ENCODE measurements at regions not wholly inside any gene's neighbourhood (a gene's known extent, or its start where the extent isn't known, plus 50 kb on each side); places are given as distances from the start of the nearest gene placed in this dataset.

DNA sequence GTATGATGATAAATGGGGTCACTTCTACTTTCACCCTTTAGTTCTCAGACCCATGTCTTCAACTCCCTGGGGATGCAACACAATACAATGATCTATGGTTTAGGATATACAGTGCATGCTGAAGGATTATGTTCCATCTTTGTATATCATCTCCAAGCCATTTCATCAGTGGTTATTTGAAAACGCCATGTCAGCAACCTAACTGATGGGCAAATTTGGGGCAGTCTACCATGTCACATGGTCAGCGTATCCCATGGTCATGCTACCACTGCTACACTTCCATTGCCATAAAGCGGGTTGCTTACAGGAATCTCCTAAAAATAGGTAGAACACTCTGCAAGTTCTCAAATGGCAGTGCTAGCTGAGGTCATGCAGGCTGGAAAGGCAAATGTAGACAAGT lies 236.5 kb upstream of the ISX start:
- TF ChIP-seq EZH2phosphoT487 (IDR thresholded peaks at IDR 0.05; ENCODE audit: insufficient read depth, low read depth) (no peak), EZH2 (IDR thresholded peaks at IDR 0.05; ENCODE audit: insufficient read depth, poor library complexity, severe bottlenecking) (no peak)

Measured in GM23248 (cell line).